Smooth muscle cell (in vitro differentiated cells): ENCODE measurements at regions not wholly inside any gene's neighbourhood (a gene's known extent, or its start where the extent isn't known, plus 50 kb on each side); places are given as distances from the start of the nearest gene placed in this dataset.
"Not testable (repeated sequence)": the region's sequence is repeated elsewhere in the genome, so short reads cannot be mapped to it uniquely, and the experiment has no call there.

ENCODE experiments used
- DNase-seq: peaks from one replicate; lab custom pipeline; 2025; ENCODE audit not compliant: unreplicated experiment; lab: John Stamatoyannopoulos, UW
- H2AFZ ChIP-seq: fragments of 200-600 bp; sonication (generic); 2 replicates; pipeline ENCODE4 v1.6.0; 2016; ENCODE audit warnings: antibody characterized with exemption, low read depth, mild to moderate bottlenecking
- H3F3A ChIP-seq: fragments of 200-600 bp; sonication (generic); 2 replicates; pipeline ENCODE4 v1.6.0; 2017; ENCODE audit warnings: antibody characterized with exemption, low read depth
- H3K27ac ChIP-seq: fragments of 200-600 bp; sonication (generic); 2 replicates; pipeline ENCODE4 v1.5.1; 2016; ENCODE audit warnings: low read depth, mild to moderate bottlenecking
- H3K27me3 ChIP-seq: fragments of 200-600 bp; sonication (generic); 2 replicates; pipeline ENCODE4 v1.6.1; 2016; ENCODE audit warnings: low read depth, mild to moderate bottlenecking
- H3K36me3 ChIP-seq: fragments of 200-600 bp; sonication (generic); 2 replicates; pipeline ENCODE4 v1.5.1; 2016; ENCODE audit warnings: low read depth
- H3K4me1 ChIP-seq: fragments of 200-600 bp; sonication (generic); 2 replicates; pipeline ENCODE4 v1.5.1; 2016; ENCODE audit warnings: low read depth
- H3K4me2 ChIP-seq: fragments of 200-600 bp; sonication (generic); 2 replicates; pipeline ENCODE4 v1.6.0; 2016; ENCODE audit warnings: mild to moderate bottlenecking
- H3K4me3 ChIP-seq: fragments of 200-600 bp; sonication (generic); 2 replicates; pipeline ENCODE4 v1.5.1; 2016; ENCODE audit warnings: mild to moderate bottlenecking
- H3K79me2 ChIP-seq: fragments of 200-600 bp; sonication (generic); 2 replicates; pipeline ENCODE4 v1.6.0; 2016; ENCODE audit warnings: low read depth, mild to moderate bottlenecking
- H3K9ac ChIP-seq: fragments of 200-600 bp; sonication (generic); 2 replicates; pipeline ENCODE4 v1.6.0; 2016; ENCODE audit warnings: low read depth
- H3K9me3 ChIP-seq: fragments of 200-600 bp; sonication (generic); replicated peaks from 2 replicates; pipeline ENCODE4 v1.5.1; 2016; ENCODE audit warnings: low read depth
- H4K20me1 ChIP-seq: fragments of 200-600 bp; sonication (generic); 2 replicates; pipeline ENCODE4 v1.6.0; 2016; ENCODE audit warnings: low read depth
- WGBS: methylation state at CpG from one replicate; pipeline ENCODE4 v1.1.7; 2016; ENCODE audit warnings: low lambda C conversion rate; 5-methylcytosine and 5-hydroxymethylcytosine counted together

GRCh38 chr5:34191279-34191744 lies 148.3 kb upstream of the C1QTNF3 start:
- peaks cover 15% of the 10 kb centered on the region for H3K4me1 ChIP-seq
- not testable (repeated sequence) for H3F3A ChIP-seq, H3K9ac ChIP-seq, H3K4me3 ChIP-seq, DNase-seq, H3K4me2 ChIP-seq, H3K27me3 ChIP-seq, H3K27ac ChIP-seq, H3K36me3 ChIP-seq, H4K20me1 ChIP-seq, H2AFZ ChIP-seq, H3K79me2 ChIP-seq, H3K9me3 ChIP-seq
- 94% methylated on average over 17 of the region's 17 CpGs for WGBS

- not testable (repeated sequence) for H3K79me2 ChIP-seq, H3K36me3 ChIP-seq, H3K9ac ChIP-seq, H3K27me3 ChIP-seq, H2AFZ ChIP-seq, H3K4me3 ChIP-seq, H3K4me2 ChIP-seq, H4K20me1 ChIP-seq, DNase-seq, H3K27ac ChIP-seq, H3F3A ChIP-seq, H3K9me3 ChIP-seq
- WGBS, result 91% methylated on average over 26 of the region's 26 CpGs
- peaks cover 15% of the 10 kb centered on the region for H3K4me1 ChIP-seq
Measured at GRCh38 chr5:34192064-34192922, 149.3 kb upstream of the C1QTNF3 start.

- H3K27ac ChIP-seq, H2AFZ ChIP-seq, H4K20me1 ChIP-seq, H3K36me3 ChIP-seq, H3K27me3 ChIP-seq, H3K9ac ChIP-seq, H3K4me3 ChIP-seq, DNase-seq, H3F3A ChIP-seq, H3K79me2 ChIP-seq, H3K4me2 ChIP-seq, H3K9me3 ChIP-seq: not testable (repeated sequence)
- peaks cover 15% of the 10 kb centered on the region for H3K4me1 ChIP-seq
- WGBS, result 87% methylated on average over 12 of the region's 13 CpGs
Measured at GRCh38 chr5:34192923-34193262, 149.9 kb upstream of the C1QTNF3 start.

GRCh38 chr5:34193297-34193696 lies 150.3 kb upstream of the C1QTNF3 start:
- WGBS, result 98% methylated on average over 7 of the region's 7 CpGs
- H3K4me1 ChIP-seq, result peaks cover 15% of the 10 kb centered on the region
- H3K9me3 ChIP-seq, H4K20me1 ChIP-seq, H3K4me2 ChIP-seq, H2AFZ ChIP-seq, H3K79me2 ChIP-seq, H3K9ac ChIP-seq, H3K27me3 ChIP-seq, DNase-seq, H3K36me3 ChIP-seq, H3K27ac ChIP-seq, H3K4me3 ChIP-seq, H3F3A ChIP-seq: not testable (repeated sequence)

GRCh38 chr5:34193804-34194203 lies 150.8 kb upstream of the C1QTNF3 start:
- H3K27me3 ChIP-seq, H3K4me2 ChIP-seq, H2AFZ ChIP-seq, H3K36me3 ChIP-seq, H3K9ac ChIP-seq, DNase-seq, H3K79me2 ChIP-seq, H3K4me3 ChIP-seq, H3K27ac ChIP-seq, H4K20me1 ChIP-seq, H3F3A ChIP-seq, H3K9me3 ChIP-seq: not testable (repeated sequence)
- peaks cover 15% of the 10 kb centered on the region for H3K4me1 ChIP-seq
- WGBS, result 78% methylated on average over 3 of the region's 3 CpGs

GRCh38 chr5:34196091-34196490 lies 153.1 kb upstream of the C1QTNF3 start:
- WGBS, result 97% methylated on average over 7 of the region's 7 CpGs

GRCh38 chr5:34205347-34205746 lies 162.3 kb upstream of the C1QTNF3 start:
- not testable (repeated sequence) for H4K20me1 ChIP-seq, H3K4me1 ChIP-seq, H3F3A ChIP-seq, H3K4me3 ChIP-seq, H3K9me3 ChIP-seq, H3K27me3 ChIP-seq, H2AFZ ChIP-seq, H3K27ac ChIP-seq, H3K4me2 ChIP-seq, H3K79me2 ChIP-seq, H3K36me3 ChIP-seq, DNase-seq, H3K9ac ChIP-seq
- WGBS, result 100% methylated on average over 1 of the region's 1 CpG

More at GRCh38 chr5:34196091-34196490, 153.1 kb upstream of the C1QTNF3 start:
- not testable (repeated sequence) for H2AFZ ChIP-seq, H3K4me3 ChIP-seq, H3K27me3 ChIP-seq, H3K79me2 ChIP-seq, H3K27ac ChIP-seq, H3K9me3 ChIP-seq, H3F3A ChIP-seq, H4K20me1 ChIP-seq, H3K4me2 ChIP-seq, DNase-seq, H3K36me3 ChIP-seq, H3K9ac ChIP-seq
- peaks cover 15% of the 10 kb centered on the region for H3K4me1 ChIP-seq

- not testable (repeated sequence) for H3K4me1 ChIP-seq, H3K27me3 ChIP-seq, H4K20me1 ChIP-seq, H3F3A ChIP-seq, H2AFZ ChIP-seq, H3K9me3 ChIP-seq, H3K36me3 ChIP-seq, H3K79me2 ChIP-seq, H3K9ac ChIP-seq, DNase-seq, H3K4me3 ChIP-seq
- H3K27ac ChIP-seq, result peak overlapping the region; percentile 63
- peak overlapping the region; percentile 14 for H3K4me2 ChIP-seq
- 8% methylated on average over 1 of the region's 1 CpG for WGBS
Measured at GRCh38 chr5:34217386-34217785, 174.4 kb upstream of the C1QTNF3 start.
